Lung (tissue), 11 donors: ENCODE measurements at regions not wholly inside any gene's neighbourhood (a gene's known extent, or its start where the extent isn't known, plus 50 kb on each side); places are given as distances from the start of the nearest gene placed in this dataset.

Experiments used
- ATAC-seq: fragments of 200-7000 bp; cut with Tn5 transposase; one replicate; pipeline ENCODE4 v1.9.1; 2020; ENCODE audit warnings: moderate number of reproducible peaks; ENCODE audit not compliant: insufficient read depth, low FRiP score
- DNase-seq, 3 donors: peaks; one replicate each; pipeline ENCODE4 v3.0.0-alpha.2; 2013 to 2017
- H3K27ac ChIP-seq, 2 donors: one replicate each; pipeline ENCODE4 v1.5.1; 2013; ENCODE audit warnings: mild to moderate bottlenecking in 2 of 2, moderate library complexity in 2 of 2, control low read depth in 1 of 2, inconsistent platforms in 1 of 2, low read depth in 1 of 2, low read length in 1 of 2
- H3K27me3 ChIP-seq, 3 donors: one replicate each; pipeline ENCODE4 v1.5.1; 2013; ENCODE audit warnings: low read length in 2 of 3; ENCODE audit not compliant: control insufficient read depth in 3 of 3, insufficient read depth in 3 of 3
- H3K36me3 ChIP-seq, 4 donors: one replicate each; pipeline ENCODE4 v1.5.1; 2013; ENCODE audit warnings: low read length in 4 of 4, mild to moderate bottlenecking in 1 of 4, moderate library complexity in 1 of 4; ENCODE audit not compliant: control insufficient read depth in 4 of 4, insufficient read depth in 4 of 4
- H3K4me1 ChIP-seq, 5 donors: one replicate each; pipeline ENCODE4 v1.5.1; 2013; ENCODE audit warnings: low read length in 5 of 5, mild to moderate bottlenecking in 2 of 5, moderate library complexity in 1 of 5; ENCODE audit not compliant: control insufficient read depth in 5 of 5, insufficient read depth in 5 of 5
- H3K4me3 ChIP-seq: one replicate; pipeline ENCODE4 v1.5.1; 2013; ENCODE audit warnings: mild to moderate bottlenecking, control low read depth, moderate library complexity
- H3K9ac ChIP-seq, 2 donors: one replicate each; pipeline ENCODE4 v1.5.1; 2013; ENCODE audit warnings: low read length in 2 of 2, control low read depth in 1 of 2; ENCODE audit not compliant: insufficient read depth in 1 of 2
- H3K9me3 ChIP-seq, 4 donors: one replicate each; pipeline ENCODE4 v1.5.1; 2013; ENCODE audit warnings: low read length in 3 of 4, mild to moderate bottlenecking in 1 of 4, moderate library complexity in 1 of 4; ENCODE audit not compliant: control insufficient read depth in 4 of 4, insufficient read depth in 3 of 4
- CTCF ChIP-seq: IDR thresholded peaks from 2 replicates; pipeline ENCODE4 v1.5.1; 2012; ENCODE audit warnings: mild to moderate bottlenecking; ENCODE audit errors: control extremely low read depth, extremely low read depth
- WGBS, 2 donors: extraction: QIAGEN DNeasy Blood & Tissue Kit; methylation state at CpG; one replicate each; pipeline ENCODE4 v1.1.7; 2013; 5-methylcytosine and 5-hydroxymethylcytosine counted together
- donor health status: control.
- donor health status: control.
- donor health status: Bipolar disorder and iron deficiency.
- donor health status: healthy.
- donor health status: DM: yes; HTN: yes; CAD: no.

DNA sequence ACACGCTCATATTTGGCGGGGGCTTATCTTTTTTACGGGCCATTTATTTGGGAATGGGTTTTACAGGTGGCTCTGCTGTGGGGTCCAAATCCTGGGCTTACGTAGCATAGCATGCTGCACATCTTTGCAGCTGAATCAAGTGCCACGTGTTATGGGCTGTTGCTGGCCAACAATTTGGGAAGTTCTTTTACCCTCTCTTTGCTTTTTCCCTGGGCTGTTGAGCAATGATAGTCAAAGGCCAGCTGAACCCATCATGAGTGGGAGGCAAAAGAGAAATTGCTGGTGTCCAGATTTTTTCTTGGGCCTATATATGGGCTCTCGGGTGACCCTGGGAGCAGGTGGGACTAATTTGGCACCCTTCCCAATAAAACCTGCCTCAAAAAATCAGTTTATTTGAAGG lies 209.3 kb upstream of the SATB1 start:
- 82 to 87% methylated on average over 6 of the region's 6 CpGs for WGBS, 2 donors
- TF ChIP-seq CTCF, result no peak
- no peak overlapping the region for H3K27ac ChIP-seq
- no peak overlapping the region for H3K4me3 ChIP-seq
- no peaks in the 10 kb centered on the region for H3K9me3 ChIP-seq
- H3K27me3 ChIP-seq, result no peaks in the 10 kb centered on the region
- no peaks in the 10 kb centered on the region for H3K4me1 ChIP-seq
- no peaks in the 10 kb centered on the region for H3K36me3 ChIP-seq
- no peak for DNase-seq
- H3K9ac ChIP-seq, result no peak overlapping the region
- no peak for ATAC-seq

- ATAC-seq (no peak), DNase-seq (no peak)
- no peak overlapping the region for H3K4me3 ChIP-seq
- no peak overlapping the region for H3K9ac ChIP-seq
- WGBS, 2 donors, result 86 to 87% methylated on average over 7 of the region's 7 CpGs
- H3K36me3 ChIP-seq, result no peaks in the 10 kb centered on the region
- no peak overlapping the region for H3K27ac ChIP-seq
- H3K27me3 ChIP-seq, result no peaks in the 10 kb centered on the region
- H3K4me1 ChIP-seq, result no peaks in the 10 kb centered on the region
- H3K9me3 ChIP-seq, result no peaks in the 10 kb centered on the region
- TF ChIP-seq CTCF, result no peak
Measured at GRCh38 chr3:18633002-18633401, 207.9 kb upstream of the SATB1 start.

GRCh38 chr3:18630295-18630694 lies 205.2 kb upstream of the SATB1 start:
- DNase-seq, result no peak
- no peak overlapping the region for H3K4me3 ChIP-seq
- TF ChIP-seq CTCF, result no peak
- no peaks in the 10 kb centered on the region for H3K9me3 ChIP-seq
- no peaks in the 10 kb centered on the region for H3K36me3 ChIP-seq
- ATAC-seq, result no peak
- no peak overlapping the region for H3K9ac ChIP-seq
- H3K27ac ChIP-seq, result no peak overlapping the region
- no peaks in the 10 kb centered on the region for H3K27me3 ChIP-seq
- WGBS, 2 donors, result 69 to 70% methylated on average over 4 of the region's 4 CpGs
- H3K4me1 ChIP-seq, result no peaks in the 10 kb centered on the region

- no peak overlapping the region for H3K4me3 ChIP-seq
- 80 to 95% methylated on average over 2 of the region's 2 CpGs for WGBS, 2 donors
- no peaks in the 10 kb centered on the region for H3K27me3 ChIP-seq
- no peaks in the 10 kb centered on the region for H3K9me3 ChIP-seq
- DNase-seq, result no peak
- ATAC-seq, result no peak
- TF ChIP-seq CTCF, result no peak
- H3K9ac ChIP-seq, result no peak overlapping the region
- H3K4me1 ChIP-seq, result no peaks in the 10 kb centered on the region
- H3K36me3 ChIP-seq, result no peaks in the 10 kb centered on the region
- no peak overlapping the region for H3K27ac ChIP-seq
Measured at GRCh38 chr3:18625085-18625484, 199.9 kb upstream of the SATB1 start.
